Activated B cell treated with CpG ODN at 0.5 μM for 24 hours (primary cell): ENCODE measurements at regions not wholly inside any gene's neighbourhood (a gene's known extent, or its start where the extent isn't known, plus 50 kb on each side); places are given as distances from the start of the nearest gene placed in this dataset.

Experiments used
- ATAC-seq: fragments of 200-7000 bp; cut with Tn5 transposase; one replicate; pipeline ENCODE4 v1.10.0; 2021; ENCODE audit warnings: low read depth, mild to moderate bottlenecking, moderate library complexity
- CTCF ChIA-PET: fragments of 350-600 bp; sonication (Branson Sonifier 250); formaldehyde crosslinking; loops from one replicate; lab custom pipeline; 2021; ENCODE audit warnings: antibody characterized with exemption; lab: Charles Lee
- POLR2A ChIA-PET: fragments of 350-600 bp; sonication (Branson Sonifier 250); formaldehyde crosslinking; loops from one replicate; lab custom pipeline; 2021; ENCODE audit warnings: antibody characterized with exemption; lab: Charles Lee
- DNase-seq: peaks from one replicate; pipeline ENCODE4 v3.0.0; 2022
- H3K27ac Mint-ChIP-seq: one replicate; pipeline ENCODE4 v1.8.0; 2020; ENCODE audit warnings: mixed read lengths
- H3K27me3 Mint-ChIP-seq: one replicate; pipeline ENCODE4 v1.8.0; 2021; ENCODE audit warnings: mixed read lengths
- H3K36me3 Mint-ChIP-seq: one replicate; pipeline ENCODE4 v1.8.0; 2021; ENCODE audit warnings: low read depth, mixed read lengths
- H3K4me1 Mint-ChIP-seq: one replicate; pipeline ENCODE4 v1.8.0; 2021; ENCODE audit warnings: mixed read lengths
- H3K4me3 Mint-ChIP-seq: one replicate; pipeline ENCODE4 v1.8.0; 2020; ENCODE audit warnings: mild to moderate bottlenecking, mixed read lengths
- H3K9me3 Mint-ChIP-seq: one replicate; pipeline ENCODE4 v1.8.0; 2020; ENCODE audit warnings: mixed read lengths
- CTCF ChIP-seq: fragments of 200-600 bp; IDR thresholded peaks from one replicate; pipeline ENCODE4 v1.8.0; 2022; ENCODE audit warnings: antibody characterized with exemption, mild to moderate bottlenecking
- intact Hi-C: fragments of 100-400 bp; cut with micrococcal nuclease; formaldehyde crosslinking; loops from one replicate; pipeline ENCODE4 v1.15.1; 2024

- POLR2A ChIA-PET, result no interaction called here
- H3K4me1 Mint-ChIP-seq, result peaks cover 11% of the 10 kb centered on the region
- H3K9me3 Mint-ChIP-seq, result peaks cover 5% of the 10 kb centered on the region
- H3K4me3 Mint-ChIP-seq, result no peak overlapping the region
- DNase-seq (no peak), ATAC-seq (no peak)
- H3K27ac Mint-ChIP-seq, result no peak overlapping the region
- intact Hi-C loops, result no loop called here
- H3K27me3 Mint-ChIP-seq, result no peaks in the 10 kb centered on the region
- H3K36me3 Mint-ChIP-seq, result no peaks in the 10 kb centered on the region
- CTCF ChIA-PET, result no interaction called here
- TF ChIP-seq CTCF, result no peak
Measured at GRCh38 chr2:180349809-180350208, 342.7 kb upstream of the CWC22 start.

- ChIA-PET CTCF (no interaction called here), POLR2A (no interaction called here)
- Mint-ChIP-seq H3K4me1 (peaks cover 13% of the 10 kb centered on the region), H3K4me3 (no peak overlapping the region), H3K36me3 (no peaks in the 10 kb centered on the region), H3K9me3 (peaks cover 18% of the 10 kb centered on the region), H3K27me3 (no peaks in the 10 kb centered on the region), H3K27ac (no peak overlapping the region)
- no peak for ATAC-seq
- intact Hi-C loops, result no loop called here
- no peak for DNase-seq
- TF ChIP-seq CTCF, result no peak
Measured at GRCh38 chr2:180343528-180344345, 336.6 kb upstream of the CWC22 start.

GRCh38 chr2:180337136-180337535 is 330.0 kb upstream of the CWC22 start:
- Mint-ChIP-seq H3K4me1 (peaks cover 37% of the 10 kb centered on the region), H3K4me3 (no peak overlapping the region), H3K36me3 (peaks cover 21% of the 10 kb centered on the region), H3K9me3 (peaks cover 36% of the 10 kb centered on the region), H3K27me3 (no peaks in the 10 kb centered on the region), H3K27ac (peak overlapping the region; percentile 31)
- no peak for ATAC-seq
- no peak for DNase-seq
- intact Hi-C loops, result loop anchor here (10.0 kb wide), 1 partner anchor 1558 kb away; the partner anchor contains the start of gene ITPRID2
- POLR2A ChIA-PET, result no interaction called here
- TF ChIP-seq CTCF, result no peak
- CTCF ChIA-PET, result no interaction called here

GRCh38 chr2:180336550-180336949 is 329.5 kb upstream of the CWC22 start:
- ChIA-PET CTCF (no interaction called here), POLR2A (no interaction called here)
- Mint-ChIP-seq H3K4me1 (peaks cover 31% of the 10 kb centered on the region), H3K36me3 (peaks cover 21% of the 10 kb centered on the region), H3K4me3 (no peak overlapping the region), H3K27me3 (no peaks in the 10 kb centered on the region), H3K9me3 (peaks cover 36% of the 10 kb centered on the region), H3K27ac (no peak overlapping the region)
- no peak for DNase-seq
- no peak for ATAC-seq
- TF ChIP-seq CTCF, result no peak
- intact Hi-C loops, result loop anchor here (10.0 kb wide), 1 partner anchor 1558 kb away; the partner anchor contains the start of gene ITPRID2

GRCh38 chr2:180334514-180334913 is 327.4 kb upstream of the CWC22 start:
- CTCF ChIA-PET, result no interaction called here
- H3K4me1 Mint-ChIP-seq, result peaks cover 24% of the 10 kb centered on the region
- peaks cover 21% of the 10 kb centered on the region for H3K36me3 Mint-ChIP-seq
- POLR2A ChIA-PET, result interaction anchor here (0.5 to 2.0 kb wide), 2 partner anchors 15 to 1249 kb away, joined by 5 to 8 read pairs; no protein-coding TSS in a partner anchor
- TF ChIP-seq CTCF, result no peak
- DNase-seq (no peak), ATAC-seq (peak; percentile 92)
- no peaks in the 10 kb centered on the region for H3K27me3 Mint-ChIP-seq
- H3K27ac Mint-ChIP-seq, result peak overlapping the region; percentile 64
- H3K4me3 Mint-ChIP-seq, result peak overlapping the region; percentile 4
- H3K9me3 Mint-ChIP-seq, result peaks cover 29% of the 10 kb centered on the region
- intact Hi-C loops, result loop anchor here (1.0 to 10.0 kb wide), 6 partner anchors 14 to 1560 kb away; partner anchors contain the start of genes CWC22, ITGA4, ITPRID2 and UBE2E3
